MM.1S (cell line): ENCODE measurements at regions not wholly inside any gene's neighbourhood (a gene's known extent, or its start where the extent isn't known, plus 50 kb on each side); places are given as distances from the start of the nearest gene placed in this dataset.
"Not testable (repeated sequence)": the region's sequence is repeated elsewhere in the genome, so short reads cannot be mapped to it uniquely, and the experiment has no call there.

Experiments used
- DNase-seq: peaks from one replicate; pipeline ENCODE4 v3.0.0-alpha.2; 2015
- H2AFZ ChIP-seq: fragments of 300-600 bp; sonication (generic); 2 replicates; pipeline ENCODE4 v1.6.0; 2016; ENCODE audit warnings: antibody characterized with exemption, low read length
- H3F3A ChIP-seq: fragments of 300-600 bp; sonication (generic); 2 replicates; pipeline ENCODE4 v1.6.1; 2016; ENCODE audit warnings: mild to moderate bottlenecking, antibody characterized with exemption, low read length, moderate library complexity, mixed read lengths; ENCODE audit not compliant: insufficient read depth
- H3K27ac ChIP-seq: fragments of 300-600 bp; sonication (generic); 2 replicates; pipeline ENCODE4 v1.5.1; 2016; ENCODE audit warnings: mild to moderate bottlenecking, low read length
- H3K27me3 ChIP-seq: fragments of 300-600 bp; sonication (generic); replicated peaks from 2 replicates; pipeline ENCODE4 v1.6.0; 2016; ENCODE audit warnings: low read length; ENCODE audit not compliant: insufficient read depth
- H3K36me3 ChIP-seq: fragments of 300-600 bp; sonication (generic); replicated peaks from 2 replicates; pipeline ENCODE4 v1.6.1; 2016; ENCODE audit warnings: mild to moderate bottlenecking, low read length, mixed read lengths; ENCODE audit not compliant: insufficient read depth
- H3K4me1 ChIP-seq: fragments of 300-600 bp; sonication (generic); 2 replicates; pipeline ENCODE4 v1.6.1; 2016; ENCODE audit warnings: low read length, mixed read lengths
- H3K4me2 ChIP-seq: fragments of 300-600 bp; sonication (generic); 2 replicates; pipeline ENCODE4 v1.6.0; 2016; ENCODE audit warnings: low read depth, low read length
- H3K4me3 ChIP-seq: fragments of 300-600 bp; sonication (generic); 2 replicates; pipeline ENCODE4 v1.5.1; 2016; ENCODE audit warnings: low read length, mixed read lengths
- H3K79me2 ChIP-seq: fragments of 300-600 bp; sonication (generic); 2 replicates; pipeline ENCODE4 v1.6.1; 2016; ENCODE audit warnings: mixed run types, low read length, mixed read lengths
- H3K9ac ChIP-seq: fragments of 300-600 bp; sonication (generic); 2 replicates; pipeline ENCODE4 v1.6.1; 2016; ENCODE audit warnings: low read length, mixed read lengths
- H3K9me2 ChIP-seq: fragments of 300-600 bp; sonication (generic); replicated peaks from 2 replicates; pipeline ENCODE4 v1.6.1; 2016; ENCODE audit warnings: mild to moderate bottlenecking, low read length, mixed read lengths; ENCODE audit not compliant: insufficient read depth
- H3K9me3 ChIP-seq: fragments of 300-600 bp; sonication (generic); replicated peaks from 2 replicates; pipeline ENCODE4 v1.6.1; 2016; ENCODE audit warnings: mild to moderate bottlenecking, low read length, mixed read lengths; ENCODE audit not compliant: insufficient read depth
- H4K20me1 ChIP-seq: fragments of 300-600 bp; sonication (generic); 2 replicates; pipeline ENCODE4 v1.6.1; 2016; ENCODE audit warnings: mild to moderate bottlenecking, low read length, moderate library complexity, mixed read lengths; ENCODE audit not compliant: insufficient read depth
- CTCF ChIP-seq: fragments of 300-600 bp; sonication (generic); IDR thresholded peaks from 2 replicates; pipeline ENCODE4 v1.5.1; 2016; ENCODE audit warnings: antibody characterized with exemption, low read length, mixed read lengths
- EZH2 ChIP-seq: fragments of 300-600 bp; sonication (generic); optimal IDR thresholded peaks from 2 replicates; pipeline ENCODE3; 2017; ENCODE audit warnings: low read depth, mild to moderate bottlenecking, antibody characterized with exemption, low read length, mixed read lengths
- EZH2phosphoT487 ChIP-seq: fragments of 300-600 bp; sonication (generic); IDR thresholded peaks from 2 replicates; pipeline ENCODE4 v1.6.1; 2018; ENCODE audit warnings: antibody characterized with exemption, low read length

DNA sequence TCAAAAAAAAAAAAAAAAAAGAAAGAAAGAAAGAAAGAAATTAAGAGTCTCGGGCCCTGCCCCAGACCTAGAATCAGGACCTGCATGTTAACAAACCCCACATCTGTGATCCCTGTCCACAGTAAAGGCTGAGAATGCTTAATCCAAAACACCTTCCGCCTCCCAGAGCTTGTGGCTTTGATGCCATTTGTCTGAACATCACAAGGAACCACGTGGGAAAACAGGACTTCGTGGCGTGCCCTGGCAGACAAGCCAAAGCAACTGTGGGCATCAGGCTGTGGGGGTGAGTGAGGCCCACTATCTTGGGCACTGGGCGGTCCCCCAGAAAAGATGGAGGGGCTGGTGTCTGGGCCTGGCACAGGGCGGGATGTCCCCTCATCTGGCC, 173.4 kb upstream of the CIBAR2 start:
- Histone ChIP-seq H3K9ac (no peak overlapping the region), H2AFZ (no peak overlapping the region), H3K4me3 (no peak overlapping the region), H3K4me1 (no peaks in the 10 kb centered on the region), H3K9me2 (no peaks in the 10 kb centered on the region), H3K27ac (no peak overlapping the region), H3K27me3 (peaks cover 93% of the 10 kb centered on the region), H3K4me2 (no peak overlapping the region), H3K79me2 (no peaks in the 10 kb centered on the region), H3F3A (no peaks in the 10 kb centered on the region), H3K9me3 (no peaks in the 10 kb centered on the region), H3K36me3 (no peaks in the 10 kb centered on the region), H4K20me1 (no peaks in the 10 kb centered on the region)
- DNase-seq: no peak
- no peak for TF ChIP-seq EZH2
- TF ChIP-seq CTCF: no peak
- TF ChIP-seq EZH2phosphoT487: no peak

- Histone ChIP-seq H4K20me1 (no peaks in the 10 kb centered on the region), H3K4me1 (no peaks in the 10 kb centered on the region), H3K27ac (no peak overlapping the region), H3K27me3 (peaks cover 93% of the 10 kb centered on the region), H3K4me3 (no peak overlapping the region), H3K9me2 (no peaks in the 10 kb centered on the region), H3K4me2 (no peak overlapping the region), H3F3A (no peaks in the 10 kb centered on the region), H3K79me2 (no peaks in the 10 kb centered on the region), H3K36me3 (no peaks in the 10 kb centered on the region), H3K9me3 (no peaks in the 10 kb centered on the region), H3K9ac (no peak overlapping the region), H2AFZ (no peak overlapping the region)
- TF ChIP-seq CTCF: no peak
- no peak for TF ChIP-seq EZH2phosphoT487
- no peak for TF ChIP-seq EZH2
- no peak for DNase-seq
These were observed 174.0 kb upstream of the CIBAR2 start for GRCh38 chr16:85286066-85286831.

- TF ChIP-seq EZH2phosphoT487: no peak
These were observed 174.9 kb upstream of the CIBAR2 start for GRCh38 chr16:85286951-85287814.

GRCh38 chr16:85287815-85288109, 175.5 kb upstream of the CIBAR2 start:
- not testable (repeated sequence) for H3K27ac ChIP-seq, H3K4me2 ChIP-seq, H3K79me2 ChIP-seq, H3K9me2 ChIP-seq, H3F3A ChIP-seq, H3K9me3 ChIP-seq, H3K9ac ChIP-seq, H2AFZ ChIP-seq, DNase-seq, H4K20me1 ChIP-seq, H3K4me1 ChIP-seq, H3K36me3 ChIP-seq, H3K4me3 ChIP-seq
- peaks cover 93% of the 10 kb centered on the region for H3K27me3 ChIP-seq

More at GRCh38 chr16:85286951-85287814, 174.9 kb upstream of the CIBAR2 start:
- Histone ChIP-seq H3K4me3 (no peak overlapping the region), H3K27me3 (peaks cover 95% of the 10 kb centered on the region), H2AFZ (no peak overlapping the region), H3K79me2 (no peaks in the 10 kb centered on the region), H3K9me3 (no peaks in the 10 kb centered on the region), H3K36me3 (no peaks in the 10 kb centered on the region), H3K9me2 (no peaks in the 10 kb centered on the region), H4K20me1 (no peaks in the 10 kb centered on the region), H3K4me1 (no peaks in the 10 kb centered on the region), H3K27ac (no peak overlapping the region), H3K4me2 (no peak overlapping the region), H3F3A (no peaks in the 10 kb centered on the region), H3K9ac (no peak overlapping the region)
- no peak for DNase-seq
